ENCODE measurements at regions not wholly inside any gene's neighbourhood (a gene's known extent, or its start where the extent isn't known, plus 50 kb on each side); places are given as distances from the start of the nearest gene placed in this dataset.

- no peak for TF ChIP-seq CTCF (IDR thresholded peaks at IDR 0.05 in 2 of 3, conservative IDR thresholded peaks at IDR 0.05 in 1 of 3; ENCODE audit: control insufficient read depth in 2 of 3, extremely low read depth in 1 of 3, insufficient read depth in 1 of 3, low read depth in 3 of 3, low read length in 3 of 3)
- TF ChIP-seq POLR2AphosphoS5 (IDR thresholded peaks at IDR 0.05; ENCODE audit: low read length), result no peak
- TF ChIP-seq PML (IDR thresholded peaks at IDR 0.05; ENCODE audit: low read length), result no peak
- TF ChIP-seq, protein P1, sequence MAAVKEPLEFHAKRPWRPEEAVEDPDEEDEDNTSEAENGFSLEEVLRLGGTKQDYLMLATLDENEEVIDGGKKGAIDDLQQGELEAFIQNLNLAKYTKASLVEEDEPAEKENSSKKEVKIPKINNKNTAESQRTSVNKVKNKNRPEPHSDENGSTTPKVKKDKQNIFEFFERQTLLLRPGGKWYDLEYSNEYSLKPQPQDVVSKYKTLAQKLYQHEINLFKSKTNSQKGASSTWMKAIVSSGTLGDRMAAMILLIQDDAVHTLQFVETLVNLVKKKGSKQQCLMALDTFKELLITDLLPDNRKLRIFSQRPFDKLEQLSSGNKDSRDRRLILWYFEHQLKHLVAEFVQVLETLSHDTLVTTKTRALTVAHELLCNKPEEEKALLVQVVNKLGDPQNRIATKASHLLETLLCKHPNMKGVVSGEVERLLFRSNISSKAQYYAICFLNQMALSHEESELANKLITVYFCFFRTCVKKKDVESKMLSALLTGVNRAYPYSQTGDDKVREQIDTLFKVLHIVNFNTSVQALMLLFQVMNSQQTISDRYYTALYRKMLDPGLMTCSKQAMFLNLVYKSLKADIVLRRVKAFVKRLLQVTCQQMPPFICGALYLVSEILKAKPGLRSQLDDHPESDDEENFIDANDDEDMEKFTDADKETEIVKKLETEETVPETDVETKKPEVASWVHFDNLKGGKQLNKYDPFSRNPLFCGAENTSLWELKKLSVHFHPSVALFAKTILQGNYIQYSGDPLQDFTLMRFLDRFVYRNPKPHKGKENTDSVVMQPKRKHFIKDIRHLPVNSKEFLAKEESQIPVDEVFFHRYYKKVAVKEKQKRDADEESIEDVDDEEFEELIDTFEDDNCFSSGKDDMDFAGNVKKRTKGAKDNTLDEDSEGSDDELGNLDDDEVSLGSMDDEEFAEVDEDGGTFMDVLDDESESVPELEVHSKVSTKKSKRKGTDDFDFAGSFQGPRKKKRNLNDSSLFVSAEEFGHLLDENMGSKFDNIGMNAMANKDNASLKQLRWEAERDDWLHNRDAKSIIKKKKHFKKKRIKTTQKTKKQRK (IDR thresholded peaks at IDR 0.05; ENCODE audit: low read depth, low read length), result no peak
- TF ChIP-seq MYC (IDR thresholded peaks at IDR 0.05; ENCODE audit: insufficient read depth, insufficient read length, insufficient replicate concordance, low read length, severe bottlenecking), result no peak
- TF ChIP-seq PBX3 (IDR thresholded peaks at IDR 0.05; ENCODE audit: insufficient replicate concordance, low read depth, low read length), result no peak
- TF ChIP-seq MAX (IDR thresholded peaks at IDR 0.05; ENCODE audit: low read depth, low read length), result no peak
- no peak for TF ChIP-seq POLR2A (IDR thresholded peaks at IDR 0.05; ENCODE audit: low read depth, low read length)
- TF ChIP-seq TCF12 (IDR thresholded peaks at IDR 0.05; ENCODE audit: low read depth, low read length), result no peak
- no peak for TF ChIP-seq SIX5 (IDR thresholded peaks at IDR 0.05; ENCODE audit: low read depth, low read length, severe bottlenecking)
- no peak for TF ChIP-seq CBFB (IDR thresholded peaks at IDR 0.05; ENCODE audit: low read depth)
- no peak for TF ChIP-seq EZH2 (IDR thresholded peaks at IDR 0.05; ENCODE audit: borderline replicate concordance, control insufficient read depth, low read depth, low read length)
- no peak for TF ChIP-seq GABPA (IDR thresholded peaks at IDR 0.05; ENCODE audit: low read depth)
These were observed 169.9 kb downstream of the DICER1 start for GRCh38 chr14:94987409-94987808.

Measured in GM12878 (cell line).